Stimulated activated CD4-positive, alpha-beta T cell treated with anti-CD3 and anti-CD28 coated beads, Interleukin-15, amount 100 ng/mL, for 24 hours (primary cell): ENCODE measurements at regions not wholly inside any gene's neighbourhood (a gene's known extent, or its start where the extent isn't known, plus 50 kb on each side); places are given as distances from the start of the nearest gene placed in this dataset.

ENCODE experiments used
- DNase-seq: peaks from one replicate; pipeline ENCODE4 v3.0.0-alpha.2; 2020

- DNase-seq, result no peak
Observed at GRCh38 chr13:108534728-108535127, 94.7 kb upstream of the MYO16 start.

- DNase-seq, result no peak
Observed at GRCh38 chr13:108549934-108550333, 79.5 kb upstream of the MYO16 start.

- no peak for DNase-seq
Observed at GRCh38 chr13:108551674-108552073, 77.7 kb upstream of the MYO16 start.

GRCh38 chr13:108558489-108558888, 70.9 kb upstream of the MYO16 start:
- DNase-seq, result no peak

- no peak for DNase-seq
Observed at GRCh38 chr13:108560093-108560492, 69.3 kb upstream of the MYO16 start.

- no peak for DNase-seq
Observed at GRCh38 chr13:108561149-108561548, 68.3 kb upstream of the MYO16 start.

GRCh38 chr13:108566413-108567170, 62.8 kb upstream of the MYO16 start:
- no peak for DNase-seq

- no peak for DNase-seq
Observed at GRCh38 chr13:108572782-108573211, 56.6 kb upstream of the MYO16 start.

GRCh38 chr13:108573455-108573854, 56.0 kb upstream of the MYO16 start:
- no peak for DNase-seq

- no peak for DNase-seq
Observed at GRCh38 chr13:108574856-108575255, 54.6 kb upstream of the MYO16 start.

- no peak for DNase-seq
Observed at GRCh38 chr13:108575430-108575829, 54.0 kb upstream of the MYO16 start.
